ENCODE measurements at regions not wholly inside any gene's neighbourhood (a gene's known extent, or its start where the extent isn't known, plus 50 kb on each side); places are given as distances from the start of the nearest gene placed in this dataset.

DNA sequence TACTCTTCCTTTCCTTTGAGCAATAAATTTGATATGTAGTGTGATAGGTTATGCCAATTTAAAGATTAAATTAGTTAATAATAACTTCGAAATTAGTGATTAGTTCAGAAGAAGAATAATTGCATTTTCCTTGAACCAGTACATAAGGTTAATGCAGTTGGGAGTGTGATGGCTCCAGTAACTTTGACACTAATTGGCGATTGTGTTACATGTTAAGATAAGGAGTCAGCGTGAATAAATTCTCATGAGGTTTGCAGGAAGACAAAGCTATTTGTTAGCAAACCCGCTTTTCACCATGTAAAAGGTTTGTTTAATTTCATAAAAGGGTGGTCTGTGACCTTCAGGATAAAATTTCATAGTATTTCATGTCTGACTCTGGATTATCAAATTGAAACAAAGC is 1226.8 kb downstream of the SLC16A7 start:
- no peak for TF ChIP-seq EP300 (IDR thresholded peaks at IDR 0.05)
- TF ChIP-seq, protein P1, sequence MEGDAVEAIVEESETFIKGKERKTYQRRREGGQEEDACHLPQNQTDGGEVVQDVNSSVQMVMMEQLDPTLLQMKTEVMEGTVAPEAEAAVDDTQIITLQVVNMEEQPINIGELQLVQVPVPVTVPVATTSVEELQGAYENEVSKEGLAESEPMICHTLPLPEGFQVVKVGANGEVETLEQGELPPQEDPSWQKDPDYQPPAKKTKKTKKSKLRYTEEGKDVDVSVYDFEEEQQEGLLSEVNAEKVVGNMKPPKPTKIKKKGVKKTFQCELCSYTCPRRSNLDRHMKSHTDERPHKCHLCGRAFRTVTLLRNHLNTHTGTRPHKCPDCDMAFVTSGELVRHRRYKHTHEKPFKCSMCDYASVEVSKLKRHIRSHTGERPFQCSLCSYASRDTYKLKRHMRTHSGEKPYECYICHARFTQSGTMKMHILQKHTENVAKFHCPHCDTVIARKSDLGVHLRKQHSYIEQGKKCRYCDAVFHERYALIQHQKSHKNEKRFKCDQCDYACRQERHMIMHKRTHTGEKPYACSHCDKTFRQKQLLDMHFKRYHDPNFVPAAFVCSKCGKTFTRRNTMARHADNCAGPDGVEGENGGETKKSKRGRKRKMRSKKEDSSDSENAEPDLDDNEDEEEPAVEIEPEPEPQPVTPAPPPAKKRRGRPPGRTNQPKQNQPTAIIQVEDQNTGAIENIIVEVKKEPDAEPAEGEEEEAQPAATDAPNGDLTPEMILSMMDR (IDR thresholded peaks at IDR 0.05) = no peak
